OCI-LY1 (cell line): ENCODE measurements at regions not wholly inside any gene's neighbourhood (a gene's known extent, or its start where the extent isn't known, plus 50 kb on each side); places are given as distances from the start of the nearest gene placed in this dataset.

Source experiments
- H2AFZ ChIP-seq: fragments of 200-600 bp; sonication (generic), shearing (Covaris generic); 2 replicates; pipeline ENCODE4 v1.6.0; 2014; ENCODE audit warnings: antibody characterized with exemption, mild to moderate bottlenecking, low read length
- H3F3A ChIP-seq: fragments of 200-600 bp; sonication (generic), shearing (Covaris generic); 2 replicates; pipeline ENCODE4 v1.6.0; 2014; ENCODE audit warnings: mild to moderate bottlenecking, antibody characterized with exemption, low read length, moderate library complexity; ENCODE audit not compliant: insufficient read depth
- H3K27ac ChIP-seq: fragments of 200-600 bp; sonication (generic); 2 replicates; pipeline ENCODE4 v1.5.1; 2014; ENCODE audit warnings: low read length, mixed run types, mild to moderate bottlenecking, low read depth; ENCODE audit not compliant: poor library complexity, severe bottlenecking
- H3K27me3 ChIP-seq: fragments of 200-600 bp; sonication (generic); 2 replicates; pipeline ENCODE4 v1.6.0; 2014; ENCODE audit warnings: antibody characterized with exemption, mild to moderate bottlenecking, low read length, moderate library complexity; ENCODE audit not compliant: insufficient read depth
- H3K36me3 ChIP-seq: fragments of 200-600 bp; sonication (generic); 2 replicates; pipeline ENCODE4 v1.6.1; 2014; ENCODE audit warnings: mild to moderate bottlenecking, antibody characterized with exemption, low read length, moderate library complexity, mixed read lengths; ENCODE audit not compliant: insufficient read depth
- H3K4me1 ChIP-seq: fragments of 200-600 bp; sonication (generic); 2 replicates; pipeline ENCODE4 v1.5.1; 2014; ENCODE audit warnings: mild to moderate bottlenecking, low read length, moderate library complexity; ENCODE audit not compliant: insufficient read depth, severe bottlenecking
- H3K4me2 ChIP-seq: fragments of 200-600 bp; sonication (generic), shearing (Covaris generic); 2 replicates; pipeline ENCODE4 v1.6.1; 2014; ENCODE audit warnings: low read length
- H3K4me3 ChIP-seq: fragments of 200-600 bp; sonication (generic); 2 replicates; pipeline ENCODE4 v1.5.1; 2014; ENCODE audit warnings: low read length, low read depth, mild to moderate bottlenecking, mixed read lengths; ENCODE audit not compliant: poor library complexity, severe bottlenecking
- H3K79me2 ChIP-seq: fragments of 200-600 bp; shearing (Covaris generic); 2 replicates; pipeline ENCODE4 v1.6.1; 2016; ENCODE audit warnings: mixed run types, low read length, mixed read lengths; ENCODE audit not compliant: insufficient read depth
- H3K9ac ChIP-seq: fragments of 200-600 bp; sonication (generic), shearing (Covaris generic); 2 replicates; pipeline ENCODE4 v1.6.1; 2014; ENCODE audit warnings: mild to moderate bottlenecking, low read length, mixed read lengths
- H3K9me2 ChIP-seq: fragments of 200-600 bp; sonication (generic), shearing (Covaris generic); 2 replicates; pipeline ENCODE4 v1.6.1; 2014; ENCODE audit warnings: low read depth, mild to moderate bottlenecking, low read length, mixed read lengths
- H3K9me3 ChIP-seq: fragments of 200-600 bp; shearing (Covaris generic); 2 replicates; pipeline ENCODE4 v1.6.1; 2014; ENCODE audit warnings: low read length, mixed read lengths
- H4K20me1 ChIP-seq: fragments of 200-600 bp; sonication (generic), shearing (Covaris generic); 2 replicates; pipeline ENCODE4 v1.6.0; 2016; ENCODE audit warnings: mild to moderate bottlenecking, low read length; ENCODE audit not compliant: insufficient read depth
- EZH2 ChIP-seq: fragments of 200-600 bp; sonication (generic), shearing (Covaris generic); IDR thresholded peaks from 2 replicates; pipeline ENCODE4 v1.8.0; 2017; ENCODE audit warnings: borderline replicate concordance, mixed run types, mild to moderate bottlenecking, antibody characterized with exemption, low read length, moderate library complexity, mixed read lengths
- TF ChIP-seq, protein P1 (sequence below): fragments of 200-600 bp; sonication (generic), shearing (Covaris generic); IDR thresholded peaks from 2 replicates; pipeline ENCODE4 v1.5.1; 2017; ENCODE audit warnings: mild to moderate bottlenecking, antibody characterized with exemption, low read length, moderate library complexity, mixed read lengths

GRCh38 chr9:10706788-10707187 lies 94.0 kb upstream of the PTPRD start:
- Histone ChIP-seq H3K9me2 (no peaks in the 10 kb centered on the region), H3K27me3 (no peaks in the 10 kb centered on the region), H3F3A (no peaks in the 10 kb centered on the region), H2AFZ (no peak overlapping the region), H3K27ac (no peak overlapping the region), H3K36me3 (no peaks in the 10 kb centered on the region), H3K79me2 (no peaks in the 10 kb centered on the region), H4K20me1 (no peaks in the 10 kb centered on the region), H3K4me1 (no peaks in the 10 kb centered on the region), H3K9ac (no peak overlapping the region), H3K4me2 (no peak overlapping the region), H3K4me3 (no peak overlapping the region), H3K9me3 (no peaks in the 10 kb centered on the region)
- no peak for TF ChIP-seq EZH2
- TF ChIP-seq, protein P1, sequence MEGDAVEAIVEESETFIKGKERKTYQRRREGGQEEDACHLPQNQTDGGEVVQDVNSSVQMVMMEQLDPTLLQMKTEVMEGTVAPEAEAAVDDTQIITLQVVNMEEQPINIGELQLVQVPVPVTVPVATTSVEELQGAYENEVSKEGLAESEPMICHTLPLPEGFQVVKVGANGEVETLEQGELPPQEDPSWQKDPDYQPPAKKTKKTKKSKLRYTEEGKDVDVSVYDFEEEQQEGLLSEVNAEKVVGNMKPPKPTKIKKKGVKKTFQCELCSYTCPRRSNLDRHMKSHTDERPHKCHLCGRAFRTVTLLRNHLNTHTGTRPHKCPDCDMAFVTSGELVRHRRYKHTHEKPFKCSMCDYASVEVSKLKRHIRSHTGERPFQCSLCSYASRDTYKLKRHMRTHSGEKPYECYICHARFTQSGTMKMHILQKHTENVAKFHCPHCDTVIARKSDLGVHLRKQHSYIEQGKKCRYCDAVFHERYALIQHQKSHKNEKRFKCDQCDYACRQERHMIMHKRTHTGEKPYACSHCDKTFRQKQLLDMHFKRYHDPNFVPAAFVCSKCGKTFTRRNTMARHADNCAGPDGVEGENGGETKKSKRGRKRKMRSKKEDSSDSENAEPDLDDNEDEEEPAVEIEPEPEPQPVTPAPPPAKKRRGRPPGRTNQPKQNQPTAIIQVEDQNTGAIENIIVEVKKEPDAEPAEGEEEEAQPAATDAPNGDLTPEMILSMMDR = no peak

- H2AFZ ChIP-seq = no peak overlapping the region
- no peak overlapping the region for H3K4me2 ChIP-seq
- H4K20me1 ChIP-seq = no peaks in the 10 kb centered on the region
- H3F3A ChIP-seq = no peaks in the 10 kb centered on the region
- H3K9me3 ChIP-seq = no peaks in the 10 kb centered on the region
- H3K27me3 ChIP-seq = no peaks in the 10 kb centered on the region
- no peaks in the 10 kb centered on the region for H3K79me2 ChIP-seq
- H3K9me2 ChIP-seq = no peaks in the 10 kb centered on the region
- TF ChIP-seq, protein P1 = no peak
- TF ChIP-seq EZH2 = no peak
- no peak overlapping the region for H3K4me3 ChIP-seq
- no peak overlapping the region for H3K27ac ChIP-seq
- no peak overlapping the region for H3K9ac ChIP-seq
- H3K4me1 ChIP-seq = no peaks in the 10 kb centered on the region
- H3K36me3 ChIP-seq = no peaks in the 10 kb centered on the region
These were observed 108.5 kb upstream of the PTPRD start for GRCh38 chr9:10721301-10721700.

DNA sequence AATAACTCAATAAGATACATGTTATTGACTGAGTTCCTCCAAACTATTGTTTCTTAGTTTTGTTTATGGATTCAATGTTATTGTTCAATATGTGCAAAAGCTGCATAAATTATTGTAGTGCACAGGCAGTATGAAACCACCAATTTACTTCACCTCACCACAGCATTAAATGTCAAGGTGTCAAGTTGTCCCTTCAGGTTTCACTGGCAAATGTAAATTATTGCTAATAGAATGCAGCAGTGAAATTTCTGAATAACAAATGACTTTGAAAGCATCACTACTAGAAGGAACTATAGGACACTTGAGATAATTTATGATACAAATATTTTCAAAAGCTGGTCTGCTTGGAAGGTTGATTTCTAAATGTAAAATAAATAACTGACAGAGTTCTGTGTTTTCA lies 116.4 kb upstream of the PTPRD start:
- no peaks in the 10 kb centered on the region for H3K9me2 ChIP-seq
- H4K20me1 ChIP-seq = no peaks in the 10 kb centered on the region
- TF ChIP-seq EZH2 = no peak
- TF ChIP-seq, protein P1 = no peak
- no peaks in the 10 kb centered on the region for H3K4me1 ChIP-seq
- no peak overlapping the region for H3K9ac ChIP-seq
- H3K4me3 ChIP-seq = no peak overlapping the region
- H3K9me3 ChIP-seq = no peaks in the 10 kb centered on the region
- no peaks in the 10 kb centered on the region for H3F3A ChIP-seq
- no peak overlapping the region for H2AFZ ChIP-seq
- H3K79me2 ChIP-seq = no peaks in the 10 kb centered on the region
- H3K36me3 ChIP-seq = no peaks in the 10 kb centered on the region
- H3K4me2 ChIP-seq = no peak overlapping the region
- no peaks in the 10 kb centered on the region for H3K27me3 ChIP-seq
- no peak overlapping the region for H3K27ac ChIP-seq
